Ovary (tissue), 3 donors: ENCODE measurements at regions not wholly inside any gene's neighbourhood (a gene's known extent, or its start where the extent isn't known, plus 50 kb on each side); places are given as distances from the start of the nearest gene placed in this dataset.

Source experiments
- CTCF ChIP-seq, 3 donors: fragments of 450-650 bp in 2 of 3; fragments of 200-600 bp in 1 of 3; IDR thresholded peaks; one replicate each; pipeline versions ENCODE4 v1.5.1 to v1.8.0; 2016 to 2022; ENCODE audit warnings: antibody characterized with exemption in 3 of 3, mild to moderate bottlenecking in 1 of 3
- EP300 ChIP-seq: sonication (generic); formaldehyde crosslinking; IDR thresholded peaks from one replicate; pipeline ENCODE4 v1.6.1; 2017; ENCODE audit warnings: antibody characterized with exemption
- POLR2A ChIP-seq: fragments of 450-650 bp; IDR thresholded peaks from one replicate; pipeline ENCODE4 v1.6.1; 2017; ENCODE audit warnings: antibody characterized with exemption, mild to moderate bottlenecking, moderate library complexity
- donor health status: DM: no; HTN: no; CAD: no.

DNA sequence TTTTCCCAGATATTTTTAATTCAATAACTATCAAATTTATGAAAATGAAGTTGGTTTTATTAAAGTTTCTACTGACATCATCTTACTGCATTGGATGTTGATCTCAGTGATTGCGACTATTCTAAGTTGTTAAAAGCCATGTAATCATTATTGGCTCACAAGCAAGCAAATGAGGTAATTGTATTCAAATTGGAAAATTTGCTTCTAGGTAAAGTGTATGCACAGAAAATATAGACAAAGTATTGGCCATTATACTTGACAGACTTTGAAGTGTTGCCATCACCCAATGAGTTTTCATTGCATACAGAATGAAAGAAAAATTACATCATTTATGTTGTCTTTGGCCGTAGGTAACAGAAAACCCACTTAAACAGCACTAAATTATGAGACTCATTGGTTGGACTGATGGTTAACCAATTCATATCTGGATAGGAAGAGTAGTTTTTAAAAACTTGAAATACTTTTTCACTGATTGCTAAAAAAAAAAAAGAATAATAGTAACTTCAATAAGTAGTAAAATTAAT, 299.2 kb downstream of the USP25 start:
- no peak for TF ChIP-seq CTCF (IDR thresholded peaks at IDR 0.05)
- no peak for TF ChIP-seq POLR2A
- TF ChIP-seq EP300 = no peak
